NOMO-1 (cell line): ENCODE measurements at regions not wholly inside any gene's neighbourhood (a gene's known extent, or its start where the extent isn't known, plus 50 kb on each side); places are given as distances from the start of the nearest gene placed in this dataset.

Source experiments
- DNase-seq, 2 experiments: peaks; one replicate each; lab custom pipeline; 2025; ENCODE audit not compliant: unreplicated experiment in 2 of 2; lab: John Stamatoyannopoulos, UW

DNA sequence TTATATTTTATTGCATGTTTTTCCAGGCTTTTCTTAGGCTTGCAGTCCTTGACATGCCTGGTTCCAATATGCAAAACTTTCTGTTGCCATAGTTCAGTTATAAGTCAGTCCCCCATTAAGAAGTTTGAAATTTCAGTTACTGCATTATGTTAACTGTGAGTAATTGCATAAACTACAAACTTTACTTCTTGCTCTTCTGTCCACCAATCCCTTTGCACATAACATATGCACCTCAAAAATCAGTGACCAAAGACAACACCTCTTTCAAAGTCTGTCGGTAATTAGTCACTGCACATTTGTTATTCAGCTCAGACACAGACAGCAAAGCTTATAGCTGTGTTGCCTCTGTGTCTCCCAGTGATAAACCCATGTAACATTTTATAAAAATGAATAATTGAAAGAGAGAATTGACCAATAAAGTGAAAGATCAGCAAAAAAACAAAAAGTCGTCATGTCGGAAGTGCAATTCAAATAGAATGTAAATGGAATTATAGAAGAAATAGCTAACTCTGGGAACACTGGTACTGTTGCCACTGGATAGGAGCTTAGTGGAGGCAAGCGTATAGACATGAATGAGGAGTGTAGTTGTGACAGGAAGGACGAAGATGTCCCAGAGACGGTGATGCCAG is 50.3 kb upstream of the BTBD3 start:
- no peak for DNase-seq
